HepG2 (cell line): ENCODE measurements at regions not wholly inside any gene's neighbourhood (a gene's known extent, or its start where the extent isn't known, plus 50 kb on each side); places are given as distances from the start of the nearest gene placed in this dataset.

Experiments
- BHLHE40 ChIP-seq: IDR thresholded peaks from 2 replicates; pipeline ENCODE4 v1.6.1; 2011; ENCODE audit warnings: low read length, improper control_type of control experiment
- CCDC6 ChIP-seq: sonication (generic); formaldehyde crosslinking; IDR thresholded peaks from 2 replicates; pipeline ENCODE4 v1.8.1; 2022; ENCODE audit warnings: mild to moderate bottlenecking, missing genetic modification reagents, moderate library complexity
- CEBPB ChIP-seq: IDR thresholded peaks from 2 replicates; pipeline ENCODE4 v1.6.1; 2011; ENCODE audit warnings: low read depth, low read length, improper control_type of control experiment, borderline replicate concordance
- CEBPG ChIP-seq: IDR thresholded peaks from 2 replicates; pipeline ENCODE4 v1.6.1; 2016
- CREM ChIP-seq, 2 experiments: sonication (generic) in 1 of 2; formaldehyde crosslinking in 1 of 2; IDR thresholded peaks; 2 replicates each; pipeline versions ENCODE4 v1.4.0 to v1.6.1; 2016 to 2020; ENCODE audit warnings: antibody characterized with exemption in 1 of 2, mild to moderate bottlenecking in 1 of 2, missing genetic modification reagents in 1 of 2
- GPN1 ChIP-seq: sonication (generic); formaldehyde crosslinking; IDR thresholded peaks from 2 replicates; pipeline ENCODE4 v1.5.1; 2020; ENCODE audit warnings: missing genetic modification reagents, borderline replicate concordance
- HDAC1 ChIP-seq: sonication (generic); formaldehyde crosslinking; IDR thresholded peaks from 2 replicates; pipeline ENCODE4 v1.5.1; 2020; ENCODE audit warnings: mild to moderate bottlenecking, missing genetic modification reagents
- HDAC2 ChIP-seq: sonication (generic); formaldehyde crosslinking; IDR thresholded peaks from 2 replicates; pipeline ENCODE4 v1.4.0; 2020; ENCODE audit warnings: missing genetic modification reagents
- HMG20A ChIP-seq: IDR thresholded peaks from 2 replicates; pipeline ENCODE4 v1.6.1; 2016; ENCODE audit warnings: borderline replicate concordance
- JUND ChIP-seq: sonication (generic); formaldehyde crosslinking; IDR thresholded peaks from 2 replicates; pipeline ENCODE4 v1.8.0; 2022; ENCODE audit warnings: mild to moderate bottlenecking, missing genetic modification reagents
- RFXANK ChIP-seq: IDR thresholded peaks from 2 replicates; pipeline ENCODE4 v1.6.1; 2016
- SALL1 ChIP-seq: sonication (generic); formaldehyde crosslinking; IDR thresholded peaks from 2 replicates; pipeline ENCODE4 v1.8.0; 2022; ENCODE audit warnings: mild to moderate bottlenecking, missing genetic modification reagents
- SAP130 ChIP-seq: IDR thresholded peaks from 2 replicates; pipeline ENCODE4 v1.6.1; 2016; ENCODE audit warnings: low read depth
- SMC3 ChIP-seq: IDR thresholded peaks from 2 replicates; pipeline ENCODE4 v1.6.1; 2011; ENCODE audit warnings: low read length, improper control_type of control experiment
- THAP11 ChIP-seq: IDR thresholded peaks from 2 replicates; pipeline ENCODE4 v1.6.1; 2016; ENCODE audit warnings: missing biosample characterization, missing genetic modification reagents
- ZMYM4 ChIP-seq: sonication (generic); formaldehyde crosslinking; IDR thresholded peaks from 2 replicates; pipeline ENCODE4 v1.8.1; 2023; ENCODE audit warnings: mild to moderate bottlenecking, missing genetic modification reagents
- ZNF460 ChIP-seq: sonication (generic); formaldehyde crosslinking; IDR thresholded peaks from 2 replicates; pipeline ENCODE4 v1.5.1; 2020; ENCODE audit warnings: missing genetic modification reagents, mild to moderate bottlenecking, borderline replicate concordance
- ZNF550 ChIP-seq: sonication (generic); formaldehyde crosslinking; IDR thresholded peaks from 2 replicates; pipeline ENCODE4 v1.4.0; 2020; ENCODE audit warnings: mild to moderate bottlenecking, missing genetic modification reagents, borderline replicate concordance
- ZNF670 ChIP-seq: sonication (generic); formaldehyde crosslinking; IDR thresholded peaks from 2 replicates; pipeline ENCODE4 v1.8.0; 2022; ENCODE audit warnings: mild to moderate bottlenecking, missing genetic modification reagents, borderline replicate concordance
- TF ChIP-seq, protein P1 (sequence below): IDR thresholded peaks from 2 replicates; pipeline ENCODE4 v1.6.1; 2012; ENCODE audit warnings: low read depth, low read length, improper control_type of control experiment
- TF ChIP-seq, protein P2 (sequence below): sonication (generic); formaldehyde crosslinking; IDR thresholded peaks from 2 replicates; pipeline ENCODE4 v1.4.0; 2020; ENCODE audit warnings: missing genetic modification reagents
- TF ChIP-seq, protein P3 (sequence below): IDR thresholded peaks from 2 replicates; pipeline ENCODE4 v1.4.0; 2020; ENCODE audit warnings: mild to moderate bottlenecking, missing genetic modification reagents

DNA sequence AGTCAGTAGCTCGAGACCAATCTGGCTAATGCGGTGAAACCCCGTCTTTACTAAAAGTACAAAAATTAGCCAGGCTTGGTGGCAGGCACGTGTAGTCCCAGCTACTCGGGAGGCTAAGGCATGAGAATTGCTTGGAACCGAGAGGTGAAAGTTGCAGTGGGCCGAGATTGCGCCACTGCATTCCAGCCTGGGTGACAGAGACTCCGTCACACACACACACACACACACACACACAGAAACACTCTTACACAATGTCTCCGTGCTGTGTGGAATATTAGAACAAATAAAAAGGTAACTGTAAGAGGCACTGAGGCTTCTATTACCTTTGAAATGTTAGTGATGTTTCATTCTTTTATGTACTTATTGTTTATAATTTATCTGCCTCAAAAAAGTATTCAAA is 326.6 kb downstream of the GPAT3 start (continued):
- no peak for TF ChIP-seq ZNF670
- TF ChIP-seq GPN1 (CRISPR knock-in tag), result no peak
- TF ChIP-seq ZNF460 (CRISPR knock-in tag), result peak; percentile 66; the same call in 1 of the 2 replicates
- peak; percentile 92 for TF ChIP-seq CEBPG (CRISPR knock-in tag)
- peak; percentile 96 for TF ChIP-seq CEBPB
- TF ChIP-seq, protein P1, sequence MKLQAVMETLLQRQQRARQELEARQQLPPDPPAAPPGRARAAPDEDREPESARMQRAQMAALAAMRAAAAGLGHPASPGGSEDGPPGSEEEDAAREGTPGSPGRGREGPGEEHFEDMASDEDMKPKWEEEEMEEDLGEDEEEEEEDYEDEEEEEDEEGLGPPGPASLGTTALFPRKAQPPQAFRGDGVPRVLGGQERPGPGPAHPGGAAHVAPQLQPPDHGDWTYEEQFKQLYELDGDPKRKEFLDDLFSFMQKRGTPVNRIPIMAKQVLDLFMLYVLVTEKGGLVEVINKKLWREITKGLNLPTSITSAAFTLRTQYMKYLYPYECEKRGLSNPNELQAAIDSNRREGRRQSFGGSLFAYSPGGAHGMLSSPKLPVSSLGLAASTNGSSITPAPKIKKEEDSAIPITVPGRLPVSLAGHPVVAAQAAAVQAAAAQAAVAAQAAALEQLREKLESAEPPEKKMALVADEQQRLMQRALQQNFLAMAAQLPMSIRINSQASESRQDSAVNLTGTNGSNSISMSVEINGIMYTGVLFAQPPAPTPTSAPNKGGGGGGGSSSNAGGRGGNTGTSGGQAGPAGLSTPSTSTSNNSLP, result peak; percentile 73
- 0 out of 2 replicates have a peak, but pooled peaks have one; percentile 40 for TF ChIP-seq HDAC1 (CRISPR knock-in tag)
- TF ChIP-seq HDAC2 (CRISPR knock-in tag), result 0 out of 2 replicates have a peak, but pooled peaks have one; percentile 31
- no peak for TF ChIP-seq ZNF550 (CRISPR knock-in tag)
- peak; percentile 24; the same call in 1 of the 2 replicates for TF ChIP-seq SMC3
- TF ChIP-seq JUND (CRISPR knock-in tag), result 0 out of 2 replicates have a peak, but pooled peaks have one; percentile 20
- TF ChIP-seq CCDC6, result 0 out of 2 replicates have a peak, but pooled peaks have one; percentile 27
- peak; percentile 52; the same call in 1 of the 2 replicates for TF ChIP-seq BHLHE40
- 0 out of 2 replicates have a peak, but pooled peaks have one; percentile 29 for TF ChIP-seq HMG20A (CRISPR knock-in tag)
- peak; percentile 27; the same call in 1 of the 2 replicates for TF ChIP-seq ZMYM4 (CRISPR knock-in tag)
- TF ChIP-seq CREM (IDR thresholded peaks at IDR 0.05), result peak; percentile 35; the same call in 1 of the 2 replicates
- no peak for TF ChIP-seq CREM (CRISPR knock-in tag; IDR thresholded peaks at IDR 0.05)
- TF ChIP-seq SAP130 (CRISPR knock-in tag), result peak; percentile 35; the same call in 1 of the 2 replicates
- TF ChIP-seq THAP11, result 0 out of 2 replicates have a peak, but pooled peaks have one; percentile 12
- TF ChIP-seq, protein P2, sequence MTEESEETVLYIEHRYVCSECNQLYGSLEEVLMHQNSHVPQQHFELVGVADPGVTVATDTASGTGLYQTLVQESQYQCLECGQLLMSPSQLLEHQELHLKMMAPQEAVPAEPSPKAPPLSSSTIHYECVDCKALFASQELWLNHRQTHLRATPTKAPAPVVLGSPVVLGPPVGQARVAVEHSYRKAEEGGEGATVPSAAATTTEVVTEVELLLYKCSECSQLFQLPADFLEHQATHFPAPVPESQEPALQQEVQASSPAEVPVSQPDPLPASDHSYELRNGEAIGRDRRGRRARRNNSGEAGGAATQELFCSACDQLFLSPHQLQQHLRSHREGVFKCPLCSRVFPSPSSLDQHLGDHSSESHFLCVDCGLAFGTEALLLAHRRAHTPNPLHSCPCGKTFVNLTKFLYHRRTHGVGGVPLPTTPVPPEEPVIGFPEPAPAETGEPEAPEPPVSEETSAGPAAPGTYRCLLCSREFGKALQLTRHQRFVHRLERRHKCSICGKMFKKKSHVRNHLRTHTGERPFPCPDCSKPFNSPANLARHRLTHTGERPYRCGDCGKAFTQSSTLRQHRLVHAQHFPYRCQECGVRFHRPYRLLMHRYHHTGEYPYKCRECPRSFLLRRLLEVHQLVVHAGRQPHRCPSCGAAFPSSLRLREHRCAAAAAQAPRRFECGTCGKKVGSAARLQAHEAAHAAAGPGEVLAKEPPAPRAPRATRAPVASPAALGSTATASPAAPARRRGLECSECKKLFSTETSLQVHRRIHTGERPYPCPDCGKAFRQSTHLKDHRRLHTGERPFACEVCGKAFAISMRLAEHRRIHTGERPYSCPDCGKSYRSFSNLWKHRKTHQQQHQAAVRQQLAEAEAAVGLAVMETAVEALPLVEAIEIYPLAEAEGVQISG, result 0 out of 2 replicates have a peak, but pooled peaks have one; percentile 23
- peak; percentile 90 for TF ChIP-seq SALL1 (CRISPR knock-in tag)
- TF ChIP-seq, protein P3, sequence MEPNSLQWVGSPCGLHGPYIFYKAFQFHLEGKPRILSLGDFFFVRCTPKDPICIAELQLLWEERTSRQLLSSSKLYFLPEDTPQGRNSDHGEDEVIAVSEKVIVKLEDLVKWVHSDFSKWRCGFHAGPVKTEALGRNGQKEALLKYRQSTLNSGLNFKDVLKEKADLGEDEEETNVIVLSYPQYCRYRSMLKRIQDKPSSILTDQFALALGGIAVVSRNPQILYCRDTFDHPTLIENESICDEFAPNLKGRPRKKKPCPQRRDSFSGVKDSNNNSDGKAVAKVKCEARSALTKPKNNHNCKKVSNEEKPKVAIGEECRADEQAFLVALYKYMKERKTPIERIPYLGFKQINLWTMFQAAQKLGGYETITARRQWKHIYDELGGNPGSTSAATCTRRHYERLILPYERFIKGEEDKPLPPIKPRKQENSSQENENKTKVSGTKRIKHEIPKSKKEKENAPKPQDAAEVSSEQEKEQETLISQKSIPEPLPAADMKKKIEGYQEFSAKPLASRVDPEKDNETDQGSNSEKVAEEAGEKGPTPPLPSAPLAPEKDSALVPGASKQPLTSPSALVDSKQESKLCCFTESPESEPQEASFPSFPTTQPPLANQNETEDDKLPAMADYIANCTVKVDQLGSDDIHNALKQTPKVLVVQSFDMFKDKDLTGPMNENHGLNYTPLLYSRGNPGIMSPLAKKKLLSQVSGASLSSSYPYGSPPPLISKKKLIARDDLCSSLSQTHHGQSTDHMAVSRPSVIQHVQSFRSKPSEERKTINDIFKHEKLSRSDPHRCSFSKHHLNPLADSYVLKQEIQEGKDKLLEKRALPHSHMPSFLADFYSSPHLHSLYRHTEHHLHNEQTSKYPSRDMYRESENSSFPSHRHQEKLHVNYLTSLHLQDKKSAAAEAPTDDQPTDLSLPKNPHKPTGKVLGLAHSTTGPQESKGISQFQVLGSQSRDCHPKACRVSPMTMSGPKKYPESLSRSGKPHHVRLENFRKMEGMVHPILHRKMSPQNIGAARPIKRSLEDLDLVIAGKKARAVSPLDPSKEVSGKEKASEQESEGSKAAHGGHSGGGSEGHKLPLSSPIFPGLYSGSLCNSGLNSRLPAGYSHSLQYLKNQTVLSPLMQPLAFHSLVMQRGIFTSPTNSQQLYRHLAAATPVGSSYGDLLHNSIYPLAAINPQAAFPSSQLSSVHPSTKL, result peak; percentile 59
- no peak for TF ChIP-seq RFXANK (CRISPR knock-in tag)
